Gastrocnemius medialis (tissue), 4 donors: ENCODE measurements at regions not wholly inside any gene's neighbourhood (a gene's known extent, or its start where the extent isn't known, plus 50 kb on each side); places are given as distances from the start of the nearest gene placed in this dataset.

Experiments used
- ATAC-seq, 2 donors: fragments of 150-250 bp; one replicate each; pipeline ENCODE4 v1.9.1; 2016
- DNase-seq, 2 donors: peaks; one replicate each; pipeline ENCODE4 v3.0.0-alpha.2; 2019
- H3K27ac ChIP-seq, 4 donors: fragments of 200-600 bp; sonication (generic); 1 replicate in 1 of 4; 2 replicates in 3 of 4; pipeline ENCODE4 v1.5.1; 2016 to 2018; ENCODE audit warnings: mild to moderate bottlenecking in 2 of 4, moderate library complexity in 1 of 4
- H3K27me3 ChIP-seq, 3 donors: fragments of 200-600 bp; sonication (generic) in 2 of 3; 1 replicate in 1 of 3; 2 replicates in 2 of 3; pipeline versions ENCODE4 v1.5.1 to v1.6.0; 2016 to 2019; ENCODE audit warnings: mild to moderate bottlenecking in 1 of 3, moderate library complexity in 1 of 3
- H3K36me3 ChIP-seq, 2 donors: fragments of 200-600 bp; sonication (generic) in 1 of 2; one replicate each; pipeline ENCODE4 v1.5.1; 2017 to 2018
- H3K4me1 ChIP-seq, 2 donors: fragments of 200-600 bp; sonication (generic) in 1 of 2; one replicate each; pipeline ENCODE4 v1.5.1; 2016 to 2017; ENCODE audit warnings: mild to moderate bottlenecking in 2 of 2
- H3K4me3 ChIP-seq, 4 donors: fragments of 200-600 bp; sonication (generic) in 3 of 4; 1 replicate in 1 of 4; 2 replicates in 3 of 4; pipeline ENCODE4 v1.5.1; 2016 to 2019; ENCODE audit warnings: mild to moderate bottlenecking in 2 of 4
- H3K9me3 ChIP-seq, 3 donors: fragments of 200-600 bp; sonication (generic) in 2 of 3; 1 replicate in 1 of 3; 2 replicates in 2 of 3; pipeline ENCODE4 v1.5.1; 2016 to 2019
- POLR2A ChIP-seq, 2 donors: fragments of 450-650 bp; IDR thresholded peaks; one replicate each; pipeline ENCODE4 v1.6.1; 2017; ENCODE audit warnings: antibody characterized with exemption in 2 of 2, mild to moderate bottlenecking in 2 of 2, moderate library complexity in 2 of 2
- in situ Hi-C, 4 donors: fragments of 200-750 bp; cut with MboI; loops; one replicate each; pipeline versions ENCODE4 v1.15.0 to v1.8.0; 2017; ENCODE audit warnings: low sequenced_read_pairs in 4 of 4
- intact Hi-C: fragments of 100-400 bp; cut with DNase I; formaldehyde crosslinking; loops from one replicate; pipeline ENCODE4 v1.15.1; 2023; ENCODE audit warnings: low total_unique reads
- TF ChIP-seq, protein P1 (sequence below), 5 experiments: fragments of 450-650 bp in 3 of 5; fragments of 200-600 bp in 2 of 5; sonication (generic) in 2 of 5; IDR thresholded peaks in 4 of 5; conservative IDR thresholded peaks in 1 of 5; 1 replicate in 4 of 5; 2 replicates in 1 of 5; pipeline ENCODE4 v1.5.1; 2016 to 2019; ENCODE audit warnings: antibody characterized with exemption in 5 of 5, mild to moderate bottlenecking in 3 of 5, moderate library complexity in 3 of 5

GRCh38 chr7:135801045-135801693, 52.6 kb upstream of the FAM180A start:
- peak overlapping the region in 2 of 4 donors; percentile 1 to 18 for H3K4me3 ChIP-seq
- intact Hi-C loops (loop anchor here (1.0 kb wide), 1 partner anchor 208 kb away; no protein-coding TSS in a partner anchor), in situ Hi-C loops (loop anchor here (5.0 kb wide), 1 partner anchor 206 kb away; no protein-coding TSS in a partner anchor)
- no peaks in the 10 kb centered on the region for H3K27me3 ChIP-seq
- no peaks in the 10 kb centered on the region for H3K9me3 ChIP-seq
- ATAC-seq (peak; percentile 69 to 87), DNase-seq (no peak)
- TF ChIP-seq, protein P1, sequence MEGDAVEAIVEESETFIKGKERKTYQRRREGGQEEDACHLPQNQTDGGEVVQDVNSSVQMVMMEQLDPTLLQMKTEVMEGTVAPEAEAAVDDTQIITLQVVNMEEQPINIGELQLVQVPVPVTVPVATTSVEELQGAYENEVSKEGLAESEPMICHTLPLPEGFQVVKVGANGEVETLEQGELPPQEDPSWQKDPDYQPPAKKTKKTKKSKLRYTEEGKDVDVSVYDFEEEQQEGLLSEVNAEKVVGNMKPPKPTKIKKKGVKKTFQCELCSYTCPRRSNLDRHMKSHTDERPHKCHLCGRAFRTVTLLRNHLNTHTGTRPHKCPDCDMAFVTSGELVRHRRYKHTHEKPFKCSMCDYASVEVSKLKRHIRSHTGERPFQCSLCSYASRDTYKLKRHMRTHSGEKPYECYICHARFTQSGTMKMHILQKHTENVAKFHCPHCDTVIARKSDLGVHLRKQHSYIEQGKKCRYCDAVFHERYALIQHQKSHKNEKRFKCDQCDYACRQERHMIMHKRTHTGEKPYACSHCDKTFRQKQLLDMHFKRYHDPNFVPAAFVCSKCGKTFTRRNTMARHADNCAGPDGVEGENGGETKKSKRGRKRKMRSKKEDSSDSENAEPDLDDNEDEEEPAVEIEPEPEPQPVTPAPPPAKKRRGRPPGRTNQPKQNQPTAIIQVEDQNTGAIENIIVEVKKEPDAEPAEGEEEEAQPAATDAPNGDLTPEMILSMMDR (IDR thresholded peaks at IDR 0.05 in 4 of 5, conservative IDR thresholded peaks at IDR 0.05 in 1 of 5) = peak; percentile 82 to 87 (median 85)
- no peak for TF ChIP-seq POLR2A (IDR thresholded peaks at IDR 0.05)
- no peak overlapping the region for H3K27ac ChIP-seq
- no peaks in the 10 kb centered on the region for H3K36me3 ChIP-seq
- H3K4me1 ChIP-seq = peaks cover 0 to 4% of the 10 kb centered on the region in 2 donors

DNA sequence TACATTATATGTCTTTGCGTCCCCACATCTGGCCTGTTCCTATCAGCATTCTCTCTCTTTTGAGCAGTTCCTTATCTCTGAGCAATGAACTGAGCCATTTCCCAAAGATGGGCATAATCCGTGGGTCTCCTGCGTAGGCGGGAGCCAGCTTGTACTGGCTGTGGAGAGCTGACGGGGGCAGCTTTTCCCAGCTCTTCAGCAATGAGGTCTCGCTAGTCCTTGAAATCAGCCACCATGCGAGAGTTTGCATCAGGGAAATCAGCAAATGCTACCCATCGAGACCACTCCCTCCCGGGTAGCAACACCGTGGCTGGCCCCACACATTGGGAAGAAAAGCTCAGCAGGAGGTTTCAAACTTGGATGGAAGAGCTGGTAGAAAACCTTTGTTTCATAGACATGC, 51.9 kb upstream of the FAM180A start:
- no peaks in the 10 kb centered on the region for H3K36me3 ChIP-seq
- H3K9me3 ChIP-seq = no peaks in the 10 kb centered on the region
- peaks cover 0 to 4% of the 10 kb centered on the region in 2 donors for H3K4me1 ChIP-seq
- TF ChIP-seq, protein P1 (IDR thresholded peaks at IDR 0.05 in 4 of 5, conservative IDR thresholded peaks at IDR 0.05 in 1 of 5) = no peak
- no peak for TF ChIP-seq POLR2A (IDR thresholded peaks at IDR 0.05)
- intact Hi-C loops (no loop called here), in situ Hi-C loops (loop anchor here (5.0 kb wide), 1 partner anchor 207 kb away; no protein-coding TSS in a partner anchor)
- H3K27me3 ChIP-seq = no peaks in the 10 kb centered on the region
- no peak overlapping the region for H3K27ac ChIP-seq
- no peak overlapping the region for H3K4me3 ChIP-seq
- DNase-seq = no peak
- no peak for ATAC-seq

GRCh38 chr7:135799881-135800280, 51.3 kb upstream of the FAM180A start:
- H3K27ac ChIP-seq = no peak overlapping the region
- in situ Hi-C loops (loop anchor here (5.0 to 10.0 kb wide), 2 partner anchors 125 to 207 kb away; no protein-coding TSS in a partner anchor), intact Hi-C loops (no loop called here)
- H3K9me3 ChIP-seq = no peaks in the 10 kb centered on the region
- H3K4me3 ChIP-seq = no peak overlapping the region
- no peaks in the 10 kb centered on the region for H3K27me3 ChIP-seq
- TF ChIP-seq POLR2A (IDR thresholded peaks at IDR 0.05) = no peak
- TF ChIP-seq, protein P1 (IDR thresholded peaks at IDR 0.05 in 4 of 5, conservative IDR thresholded peaks at IDR 0.05 in 1 of 5) = no peak
- H3K36me3 ChIP-seq = no peaks in the 10 kb centered on the region
- no peak for ATAC-seq
- DNase-seq = no peak
- H3K4me1 ChIP-seq = peaks cover 0 to 4% of the 10 kb centered on the region in 2 donors
